CD4-positive, alpha-beta T cell treated with Interferon gamma for 1 hour (primary cell): ENCODE measurements at regions not wholly inside any gene's neighbourhood (a gene's known extent, or its start where the extent isn't known, plus 50 kb on each side); places are given as distances from the start of the nearest gene placed in this dataset.
"Not testable (repeated sequence)": the region's sequence is repeated elsewhere in the genome, so short reads cannot be mapped to it uniquely, and the experiment has no call there.

Experiments used
- DNase-seq: peaks from one replicate; pipeline ENCODE4 v3.0.0-alpha.2; 2020

DNA sequence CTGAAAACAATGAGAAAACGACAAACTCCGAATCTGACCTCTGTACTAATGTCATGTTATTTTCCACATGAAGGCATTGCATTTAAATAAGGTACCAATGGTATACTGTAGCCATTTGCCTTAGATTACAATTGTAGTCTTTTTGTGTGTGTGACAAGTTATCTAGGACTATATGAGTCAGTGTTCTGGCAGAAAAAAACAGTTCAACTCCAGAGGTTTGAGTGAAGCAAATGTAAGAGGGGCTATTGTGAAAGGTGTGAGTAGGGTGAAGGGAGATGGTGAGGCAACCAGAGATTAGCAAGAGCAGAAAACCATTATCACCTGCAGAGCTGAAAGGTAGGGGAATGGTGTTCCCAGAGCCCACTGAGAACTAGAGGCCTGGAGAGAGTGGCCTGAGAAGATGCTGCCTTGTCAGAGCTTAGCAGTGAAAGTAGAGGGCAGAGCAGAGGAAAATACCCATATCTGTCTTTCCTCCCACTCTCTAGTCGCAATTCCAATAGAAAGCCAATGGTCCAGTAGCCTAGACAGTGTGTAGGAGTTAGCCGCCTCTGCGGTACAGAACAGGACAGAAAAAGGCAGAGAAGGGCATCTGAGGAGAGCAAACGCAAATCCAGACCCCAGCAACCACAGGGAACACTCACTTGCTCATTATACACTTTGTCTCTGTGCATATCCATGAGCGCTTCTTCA is 112.2 kb downstream of the DYRK2 start:
- DNase-seq = no peak

DNA sequence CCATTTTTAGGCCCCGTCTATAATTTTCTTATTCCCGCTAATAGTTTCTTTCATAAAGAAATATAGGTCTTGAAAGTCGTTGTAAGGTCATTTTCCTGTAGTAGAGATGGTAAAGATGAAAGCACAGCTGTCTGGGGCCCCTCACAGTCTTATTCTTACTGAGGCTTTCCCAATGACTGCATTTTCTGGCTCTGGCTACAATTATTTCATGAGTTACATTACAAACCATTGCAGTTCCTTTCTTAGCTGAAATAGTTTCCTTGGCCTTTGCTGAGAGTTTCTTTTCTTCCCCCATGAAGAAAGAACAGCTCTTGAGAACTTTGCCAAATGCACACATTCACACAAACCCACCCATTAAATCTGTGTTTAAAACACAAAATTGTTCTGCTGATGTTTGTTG is 113.0 kb downstream of the DYRK2 start:
- DNase-seq = no peak

DNA sequence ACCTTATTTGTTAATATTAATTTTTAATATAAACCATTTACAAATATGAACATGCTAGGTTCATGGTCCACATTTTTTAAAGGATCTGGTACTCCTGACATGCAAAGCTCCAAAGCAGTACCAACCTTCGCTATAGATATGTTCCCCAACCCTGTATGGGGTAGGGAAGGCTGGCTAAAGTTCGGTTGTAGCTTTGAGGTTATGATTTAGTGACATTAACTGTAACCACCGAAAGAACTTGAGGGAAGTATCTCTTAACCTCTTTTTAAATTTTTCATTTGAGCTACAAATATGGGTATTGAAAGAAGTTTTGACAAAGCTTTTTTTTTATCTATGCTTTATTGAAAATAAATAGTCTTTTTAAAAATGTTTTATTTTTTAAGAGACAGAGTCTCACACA is 115.5 kb downstream of the DYRK2 start:
- no peak for DNase-seq

DNA sequence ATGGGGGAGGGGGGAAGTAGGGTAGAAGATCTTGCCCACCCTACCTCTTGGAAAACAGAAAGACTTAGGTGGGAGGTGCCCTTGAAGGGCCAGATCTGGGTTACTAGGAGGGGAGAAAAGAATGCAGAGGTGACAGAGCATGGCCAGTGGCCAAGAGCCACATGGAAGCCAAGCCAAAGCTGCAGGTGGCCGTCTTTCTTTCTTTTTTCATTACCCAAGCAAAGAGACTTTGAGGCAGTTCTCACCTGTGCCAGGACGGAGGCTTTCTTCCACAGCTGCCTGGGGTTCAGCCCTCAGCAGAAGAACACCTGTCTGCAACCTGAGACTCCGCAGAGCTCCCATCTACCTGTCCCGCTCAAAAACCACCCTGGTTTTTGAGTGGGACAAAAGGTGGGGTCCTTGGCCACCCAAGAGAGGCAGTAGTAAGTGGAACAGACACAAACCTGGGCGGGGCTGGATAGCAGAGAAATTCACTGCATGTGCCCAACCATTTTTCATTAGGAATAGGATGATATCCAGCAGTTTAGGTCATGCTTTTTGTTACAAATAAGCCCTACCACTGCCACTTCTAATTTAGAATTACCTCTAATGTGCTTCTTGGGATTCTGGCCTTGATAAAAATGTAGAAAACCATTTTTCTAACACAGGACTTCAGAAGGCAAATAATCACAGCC is 116.5 kb downstream of the DYRK2 start:
- no peak for DNase-seq

DNA sequence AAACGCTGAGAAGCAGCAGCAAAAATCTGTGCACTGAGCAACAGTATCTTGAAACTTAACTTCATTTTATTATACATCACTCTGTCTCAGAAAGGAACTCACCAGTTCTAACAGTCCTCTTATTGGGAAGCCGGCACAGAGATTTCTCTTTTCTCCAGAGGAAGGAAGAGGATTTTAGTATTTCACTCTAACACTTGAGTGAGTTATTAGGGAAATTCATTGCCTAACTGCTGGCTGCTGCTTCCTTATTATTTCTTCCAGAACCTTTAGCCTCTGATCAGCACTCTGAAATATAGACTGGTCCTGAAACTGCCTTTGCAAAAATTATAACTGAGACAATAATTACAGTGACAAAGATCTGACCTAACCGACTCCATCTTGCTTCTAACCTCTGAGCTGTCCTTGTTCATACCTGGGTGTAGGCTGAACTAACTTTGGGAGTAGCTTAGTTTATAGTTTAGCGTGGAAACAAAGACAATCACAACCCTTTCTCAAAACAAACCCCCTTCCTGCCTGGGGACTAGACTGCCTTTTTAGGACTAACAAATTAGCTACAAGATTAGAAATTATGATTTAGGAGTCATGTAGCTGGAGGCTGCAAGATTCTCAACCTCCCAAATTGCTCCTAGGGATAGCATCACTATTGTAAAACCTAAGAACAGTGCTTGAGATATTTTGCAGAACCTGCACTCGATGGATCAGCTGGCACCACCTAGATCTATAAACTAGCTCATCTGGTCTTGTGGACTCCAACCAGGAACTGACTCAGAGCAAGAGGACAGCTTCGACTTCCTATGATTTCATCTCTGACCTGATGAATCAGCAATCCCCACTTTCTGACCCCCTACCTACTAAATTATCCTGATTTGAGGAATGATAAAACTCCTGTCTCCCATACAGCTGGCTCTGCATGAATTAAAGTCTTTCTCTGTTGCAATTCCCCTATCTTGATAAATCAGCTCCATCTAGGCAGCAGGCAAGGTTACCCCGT is 117.5 kb downstream of the DYRK2 start:
- no peak for DNase-seq

DNA sequence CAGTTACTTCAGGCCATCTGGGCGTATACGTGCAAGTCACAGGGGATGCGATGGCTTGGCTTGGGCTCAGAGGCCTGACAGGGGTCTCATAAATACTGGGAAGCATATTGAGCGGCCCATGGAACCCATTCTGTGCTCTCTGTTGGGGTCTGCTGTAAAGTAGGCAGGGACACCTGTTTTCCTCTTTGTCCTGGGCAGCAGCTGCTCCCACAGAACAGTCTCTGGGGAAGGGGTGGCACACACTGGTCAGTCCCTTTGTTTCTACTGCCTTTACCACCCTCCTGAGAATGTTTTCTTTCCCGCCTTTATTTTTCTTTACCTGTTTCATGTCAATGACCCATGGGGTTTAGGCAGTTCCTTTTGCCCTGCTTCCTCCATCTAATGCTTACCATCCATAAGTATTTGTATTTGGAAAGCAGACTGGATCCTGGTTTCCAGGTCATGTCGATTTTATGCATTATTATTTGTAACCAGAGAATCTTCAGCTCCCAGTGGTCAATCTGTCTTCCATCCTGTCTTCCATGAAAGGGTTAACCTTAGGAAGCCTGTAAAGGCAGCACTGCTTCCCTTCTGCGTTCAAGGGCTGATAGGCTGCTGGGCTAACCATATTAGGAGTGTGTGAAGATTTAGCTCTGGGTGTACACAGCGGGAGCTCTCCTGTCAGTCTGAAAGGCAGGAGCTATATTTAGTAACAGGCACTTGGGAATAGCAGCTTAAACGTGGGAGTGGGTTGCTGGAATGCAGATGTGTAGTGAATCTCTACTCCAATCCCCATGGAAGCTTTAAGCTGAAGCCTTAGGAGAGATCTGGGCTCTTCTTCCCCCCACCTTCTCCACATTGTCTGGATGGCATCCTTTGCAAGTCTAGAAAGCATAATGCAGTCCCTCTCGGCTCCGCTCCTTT is 124.0 kb downstream of the DYRK2 start:
- DNase-seq = no peak

DNA sequence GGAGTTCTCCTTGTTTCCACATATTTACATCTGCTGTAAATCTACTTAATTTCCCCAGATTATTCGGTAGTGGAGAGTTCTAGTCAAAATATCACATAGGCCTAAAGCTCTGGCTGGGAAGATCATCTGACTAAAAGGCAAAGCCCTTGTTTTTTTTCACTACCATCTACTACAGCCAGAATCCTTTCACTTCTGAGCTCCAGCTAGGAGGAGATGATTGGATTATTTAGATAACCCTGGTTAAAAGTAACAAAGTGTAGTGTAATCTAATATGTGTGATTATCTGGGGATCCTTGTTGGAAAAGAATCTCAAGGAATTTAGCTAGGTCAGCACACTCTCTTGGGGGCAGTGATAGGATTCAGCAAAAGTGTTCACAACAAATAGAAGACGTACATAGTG is 125.4 kb downstream of the DYRK2 start:
- no peak for DNase-seq

DNA sequence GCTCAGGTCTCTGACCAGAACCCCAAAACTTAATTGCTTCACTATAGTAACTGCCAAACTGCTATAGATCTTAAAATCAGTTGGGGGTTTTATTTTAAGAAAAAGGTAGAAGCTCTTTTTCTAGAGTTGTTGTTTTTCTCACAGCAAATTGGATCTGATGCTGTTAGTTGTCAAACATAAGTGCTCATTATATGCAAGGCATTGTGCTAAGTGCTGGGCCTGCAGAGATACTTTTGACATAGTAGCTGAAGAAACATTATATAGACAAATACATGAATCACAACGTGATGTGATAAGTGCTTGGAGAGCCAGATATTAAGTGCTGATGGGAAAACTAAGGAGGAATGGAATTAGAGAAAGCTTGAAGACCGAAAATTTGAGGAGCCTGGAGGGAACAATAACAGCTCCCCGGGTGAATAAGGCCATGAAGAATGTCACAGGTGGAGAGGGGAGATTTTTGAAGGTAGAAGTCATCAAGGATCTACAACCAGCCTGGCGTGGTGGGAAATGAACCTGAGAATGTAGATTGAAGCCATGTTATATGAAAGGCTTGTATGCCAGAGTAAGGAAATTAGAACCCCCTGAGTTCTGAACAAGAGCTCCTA is 126.5 kb downstream of the DYRK2 start:
- DNase-seq = no peak

DNA sequence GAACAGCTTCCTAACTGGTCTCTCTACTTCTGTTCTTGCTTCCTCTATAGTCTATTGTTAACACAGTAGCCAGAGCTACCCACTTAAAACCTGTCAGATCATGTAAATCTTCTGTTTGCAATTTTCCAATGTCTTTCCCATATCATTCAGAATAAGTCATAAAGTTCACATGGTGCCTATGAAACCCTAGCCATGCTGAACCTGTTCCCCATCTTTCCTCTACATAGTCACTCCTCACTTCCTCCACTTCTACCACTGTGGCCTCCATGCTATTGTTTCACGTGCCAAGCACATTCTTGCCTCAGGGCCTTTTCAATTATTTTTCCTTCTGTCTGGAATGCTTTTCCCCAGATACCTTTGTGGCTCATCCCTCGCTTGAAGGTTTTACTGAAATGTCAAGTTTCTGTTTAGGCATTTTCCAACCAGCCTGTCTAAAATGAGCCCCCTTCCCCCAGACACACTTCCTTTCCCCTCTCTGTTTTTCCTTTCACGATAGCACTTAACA is 132.1 kb downstream of the DYRK2 start:
- no peak for DNase-seq

DNA sequence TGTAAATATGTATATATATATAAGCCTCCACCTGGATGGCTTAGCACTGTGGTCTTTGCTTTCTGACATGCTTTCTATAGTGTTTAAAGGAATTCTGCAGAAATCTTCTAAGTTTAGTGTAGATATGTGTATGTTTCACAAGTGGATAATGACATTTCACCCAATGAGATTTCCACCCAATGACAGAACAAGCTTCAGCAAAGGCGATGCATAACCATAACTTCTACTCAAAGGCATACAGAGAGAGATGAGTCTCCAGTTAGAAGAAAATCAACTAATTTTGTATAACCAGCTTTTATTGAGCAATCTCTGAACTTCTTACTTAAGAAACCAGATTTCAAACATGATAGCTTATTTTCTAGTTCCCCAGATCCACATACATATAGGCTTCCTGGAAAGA is 134.0 kb downstream of the DYRK2 start:
- DNase-seq = no peak

DNA sequence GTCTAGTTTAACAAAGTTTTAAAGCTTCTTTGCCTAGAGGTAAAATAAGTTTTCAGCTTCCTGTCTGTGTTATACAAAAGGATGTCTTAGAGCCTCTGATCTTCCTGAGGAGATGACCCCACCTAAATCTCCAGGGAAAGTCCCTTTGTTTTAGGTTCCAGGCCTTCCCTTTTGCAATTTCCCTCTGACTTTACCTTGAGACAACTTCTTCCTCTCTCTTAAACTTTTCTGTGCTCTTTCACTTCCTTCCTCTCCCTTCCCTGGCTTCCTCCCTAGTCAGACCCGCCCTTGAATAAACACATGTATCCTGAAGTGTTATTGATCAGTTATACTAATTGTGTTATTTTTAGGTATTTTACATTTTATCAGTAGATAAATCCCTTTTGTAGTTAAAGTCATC is 134.8 kb downstream of the DYRK2 start:
- DNase-seq = no peak

DNA sequence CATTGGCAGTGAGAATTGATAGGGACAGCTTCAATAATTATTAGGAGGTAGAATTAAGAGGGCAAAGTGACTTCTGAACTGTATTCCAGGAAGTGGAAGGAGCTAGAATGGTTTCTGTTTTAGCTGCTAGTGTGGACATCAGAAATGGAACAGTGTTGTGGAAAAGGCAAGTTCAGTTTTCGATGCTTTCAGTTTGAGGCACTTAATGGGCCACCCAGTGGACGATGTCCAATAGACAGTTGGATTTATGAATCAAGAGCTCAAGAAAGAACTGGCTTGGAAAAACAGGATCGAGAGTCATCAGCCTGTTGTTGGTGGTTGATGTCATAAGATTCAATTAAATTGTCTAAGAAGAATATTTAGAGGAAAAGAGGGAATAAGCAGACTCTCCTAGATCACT is 136.3 kb downstream of the DYRK2 start:
- no peak for DNase-seq

DNA sequence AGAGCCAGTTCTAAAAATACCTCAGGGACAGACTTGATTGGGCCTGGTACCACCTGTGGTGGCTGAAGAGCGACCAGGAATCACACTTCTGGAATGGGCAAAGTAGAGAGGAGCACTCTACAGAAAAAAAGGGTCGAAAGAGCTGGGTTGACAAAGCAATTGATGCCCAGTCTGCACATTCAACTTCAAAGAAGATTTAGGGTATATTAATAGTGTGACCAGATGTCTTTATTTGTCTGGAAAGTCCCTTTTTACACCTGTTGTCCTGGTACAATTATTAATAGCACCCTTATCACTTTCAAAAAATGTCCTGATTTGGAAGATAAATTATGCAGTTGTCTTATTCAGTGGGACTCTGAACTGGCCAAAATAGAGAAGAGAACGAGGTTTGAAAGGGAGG is 137.5 kb downstream of the DYRK2 start:
- DNase-seq = no peak

DNA sequence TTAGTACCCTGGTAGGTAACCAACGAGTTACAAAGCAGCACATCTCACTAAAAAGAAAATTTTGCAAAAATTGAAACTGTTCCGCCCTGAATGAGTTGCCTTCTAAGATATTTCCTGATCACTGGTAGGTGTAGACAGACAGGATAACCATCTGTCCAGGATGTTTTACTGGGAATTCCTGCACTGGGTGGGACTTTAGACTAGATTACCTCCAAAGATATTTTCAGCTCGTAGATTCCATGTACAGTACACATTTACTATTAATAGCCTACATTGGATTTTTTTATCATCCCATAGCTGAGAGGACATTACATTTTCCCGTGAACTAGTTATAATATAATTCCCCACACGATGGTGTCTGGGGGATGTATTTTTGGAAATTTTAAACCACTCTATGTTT is 139.6 kb downstream of the DYRK2 start:
- DNase-seq = no peak

DNA sequence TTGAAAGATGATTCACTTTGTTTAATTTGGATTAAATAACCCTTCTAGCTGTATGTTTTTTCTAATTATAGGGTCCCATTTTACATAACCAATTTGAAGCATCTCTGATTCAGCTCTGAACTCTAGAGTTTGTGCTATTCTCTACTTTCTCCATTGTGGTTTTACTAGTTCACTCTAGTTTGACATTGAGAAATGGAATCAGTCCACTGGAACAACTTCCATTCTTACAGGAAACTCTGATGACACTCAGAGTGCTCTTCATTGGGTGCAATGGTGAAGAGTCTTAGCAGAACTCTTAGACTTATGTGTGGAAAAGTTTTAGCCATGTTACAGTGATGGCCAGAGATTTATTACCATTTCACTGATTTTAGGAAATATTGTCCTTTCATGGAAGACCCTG is 140.7 kb downstream of the DYRK2 start:
- no peak for DNase-seq

DNA sequence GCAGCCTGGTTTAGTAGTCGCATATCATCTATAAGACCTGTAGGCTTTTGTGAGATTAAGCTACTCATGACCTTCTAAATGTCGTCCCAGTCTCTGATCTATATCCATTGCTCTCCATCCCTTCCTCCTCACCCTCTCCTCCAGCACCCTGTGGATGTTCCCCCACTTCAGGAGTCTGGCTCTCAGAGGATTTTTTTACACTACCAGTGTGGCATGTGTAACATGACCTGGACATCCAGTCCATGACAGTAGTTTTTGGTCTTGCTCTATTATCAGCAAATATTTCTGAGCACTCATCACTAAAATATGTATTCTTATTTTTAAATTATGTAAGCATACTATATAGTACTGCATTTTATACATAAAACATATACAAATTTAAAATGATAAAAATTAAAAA is 142.1 kb downstream of the DYRK2 start:
- DNase-seq = no peak

DNA sequence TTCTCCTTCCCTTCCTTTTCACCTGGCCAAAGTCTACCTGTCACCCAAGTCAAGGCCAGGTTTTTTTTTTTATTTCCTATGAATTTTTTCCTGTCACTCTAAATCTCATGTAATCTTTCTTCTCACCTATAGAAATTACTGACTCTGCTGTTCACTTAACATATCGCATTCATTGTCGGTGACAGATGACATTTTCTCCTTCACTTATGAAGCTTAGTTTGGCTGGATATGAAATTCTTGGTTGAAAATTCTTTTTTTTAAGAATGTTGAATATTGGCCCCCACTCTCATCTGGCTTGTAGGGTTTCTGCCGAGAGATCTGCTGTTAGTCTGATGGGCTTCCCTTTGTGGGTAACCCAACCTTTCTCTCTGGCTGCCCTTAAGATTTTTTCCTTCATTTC is 142.8 kb downstream of the DYRK2 start:
- not testable (repeated sequence) for DNase-seq

DNA sequence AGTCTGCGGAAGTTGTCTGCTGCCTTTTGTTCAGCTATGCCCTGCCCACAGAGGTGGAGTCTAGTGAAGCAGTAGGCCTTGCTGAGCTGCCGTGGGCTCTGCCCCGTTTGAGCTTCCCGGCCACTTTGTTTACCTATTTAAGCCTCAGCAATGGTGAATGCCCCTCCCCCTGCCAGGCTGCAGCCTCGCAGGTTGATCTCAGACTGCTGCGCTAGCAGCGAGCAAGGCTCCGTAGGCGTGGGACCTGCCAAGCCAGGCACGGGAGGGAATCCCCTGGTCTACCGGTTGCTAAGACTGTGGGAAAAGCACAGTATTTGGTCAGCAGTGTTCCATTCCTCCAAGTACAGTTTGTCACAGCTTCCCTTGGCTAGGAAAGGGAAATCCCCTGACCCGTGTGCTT is 143.6 kb downstream of the DYRK2 start:
- no peak for DNase-seq

DNA sequence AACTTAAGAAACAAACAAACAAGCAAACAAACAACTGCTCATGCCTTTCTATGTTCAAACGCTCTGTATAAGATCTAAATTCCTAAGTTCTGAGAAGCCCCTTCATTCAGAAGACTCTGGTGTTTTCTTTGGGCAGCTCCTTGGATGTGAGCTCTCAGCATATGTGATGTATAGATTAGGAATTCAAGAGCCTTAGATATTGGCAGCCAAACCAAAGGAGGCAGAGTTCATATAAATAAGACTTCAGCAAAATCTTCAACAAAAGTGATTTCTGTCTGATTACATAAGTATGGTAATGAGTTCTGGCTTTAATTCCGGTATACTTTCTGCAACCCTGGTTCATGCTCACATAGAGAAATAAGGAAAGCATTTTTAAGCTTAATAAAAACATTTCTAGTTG is 145.6 kb downstream of the DYRK2 start:
- no peak for DNase-seq

DNA sequence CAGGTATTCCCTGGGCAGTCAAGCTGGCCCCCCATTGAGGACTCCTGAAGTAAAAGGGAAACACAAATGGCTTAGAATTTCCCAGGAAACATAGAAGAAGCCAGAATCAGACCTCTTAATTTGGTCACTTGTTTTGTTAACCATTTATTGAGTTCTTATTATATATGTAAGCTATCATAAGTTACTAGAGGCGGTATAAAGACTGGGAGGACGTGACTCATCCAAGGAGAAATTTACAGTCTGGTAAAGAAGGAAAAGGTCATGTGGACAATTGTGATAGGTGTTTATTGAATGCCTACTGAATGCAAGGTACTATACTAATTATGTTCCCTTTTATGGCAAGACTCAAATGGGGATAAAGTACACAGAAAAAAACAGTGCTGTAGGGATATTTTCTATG is 146.7 kb downstream of the DYRK2 start:
- no peak for DNase-seq

DNA sequence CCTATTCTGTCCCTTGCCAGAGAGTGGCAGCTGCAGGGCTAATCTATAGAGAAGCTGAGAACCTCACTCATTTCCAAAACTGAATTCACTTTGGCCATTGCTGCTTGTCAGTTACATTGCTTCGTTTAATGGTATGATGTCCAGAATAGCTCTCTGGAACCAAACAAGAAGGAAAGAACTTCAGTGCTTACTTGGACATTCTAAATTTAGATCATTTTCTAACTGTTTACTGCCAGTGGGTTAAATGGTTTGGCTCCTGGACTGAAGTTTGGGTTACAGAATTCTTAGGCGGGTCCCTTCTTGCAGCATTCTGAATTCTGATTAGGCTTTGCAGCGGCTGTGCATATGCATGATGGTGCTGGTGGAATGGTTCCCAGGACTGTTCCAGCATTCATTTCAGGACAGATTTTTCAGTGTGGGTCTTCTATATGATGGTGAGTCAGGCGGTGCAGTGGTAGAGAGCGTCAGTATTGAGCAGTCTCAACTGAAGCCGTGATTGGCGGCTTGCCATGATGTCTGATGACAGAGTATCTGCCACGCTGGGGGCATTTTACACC is 148.7 kb downstream of the DYRK2 start:
- no peak for DNase-seq

DNA sequence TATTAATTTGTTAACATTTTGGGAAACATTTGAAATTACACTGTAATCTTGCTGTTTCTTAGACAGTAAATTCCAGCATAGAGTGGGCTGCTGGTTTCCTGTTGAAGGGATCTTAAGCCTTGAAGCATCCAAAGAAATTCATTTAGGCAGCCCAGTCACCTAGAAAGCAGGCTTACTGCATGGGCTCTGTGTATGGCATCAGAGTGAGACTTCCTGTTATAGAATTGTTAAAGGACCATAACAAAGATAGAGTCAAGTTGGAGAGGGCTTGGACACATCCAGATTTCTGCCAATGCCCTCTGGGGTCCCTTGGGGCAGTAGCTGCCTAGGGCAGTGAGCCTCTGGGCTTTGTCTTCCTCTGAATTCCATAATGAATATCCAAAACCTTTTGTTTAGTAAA is 149.2 kb downstream of the DYRK2 start:
- no peak for DNase-seq
